Smooth muscle cell (in vitro differentiated cells): ENCODE measurements at regions not wholly inside any gene's neighbourhood (a gene's known extent, or its start where the extent isn't known, plus 50 kb on each side); places are given as distances from the start of the nearest gene placed in this dataset.

Experiments used
- DNase-seq: peaks from one replicate; lab custom pipeline; 2025; ENCODE audit not compliant: unreplicated experiment; lab: John Stamatoyannopoulos, UW
- H2AFZ ChIP-seq: fragments of 200-600 bp; sonication (generic); 2 replicates; pipeline ENCODE4 v1.6.0; 2016; ENCODE audit warnings: antibody characterized with exemption, low read depth, mild to moderate bottlenecking
- H3F3A ChIP-seq: fragments of 200-600 bp; sonication (generic); 2 replicates; pipeline ENCODE4 v1.6.0; 2017; ENCODE audit warnings: antibody characterized with exemption, low read depth
- H3K27ac ChIP-seq: fragments of 200-600 bp; sonication (generic); 2 replicates; pipeline ENCODE4 v1.5.1; 2016; ENCODE audit warnings: low read depth, mild to moderate bottlenecking
- H3K27me3 ChIP-seq: fragments of 200-600 bp; sonication (generic); 2 replicates; pipeline ENCODE4 v1.6.1; 2016; ENCODE audit warnings: low read depth, mild to moderate bottlenecking
- H3K36me3 ChIP-seq: fragments of 200-600 bp; sonication (generic); 2 replicates; pipeline ENCODE4 v1.5.1; 2016; ENCODE audit warnings: low read depth
- H3K4me1 ChIP-seq: fragments of 200-600 bp; sonication (generic); 2 replicates; pipeline ENCODE4 v1.5.1; 2016; ENCODE audit warnings: low read depth
- H3K4me2 ChIP-seq: fragments of 200-600 bp; sonication (generic); 2 replicates; pipeline ENCODE4 v1.6.0; 2016; ENCODE audit warnings: mild to moderate bottlenecking
- H3K4me3 ChIP-seq: fragments of 200-600 bp; sonication (generic); 2 replicates; pipeline ENCODE4 v1.5.1; 2016; ENCODE audit warnings: mild to moderate bottlenecking
- H3K79me2 ChIP-seq: fragments of 200-600 bp; sonication (generic); 2 replicates; pipeline ENCODE4 v1.6.0; 2016; ENCODE audit warnings: low read depth, mild to moderate bottlenecking
- H3K9ac ChIP-seq: fragments of 200-600 bp; sonication (generic); 2 replicates; pipeline ENCODE4 v1.6.0; 2016; ENCODE audit warnings: low read depth
- H3K9me3 ChIP-seq: fragments of 200-600 bp; sonication (generic); replicated peaks from 2 replicates; pipeline ENCODE4 v1.5.1; 2016; ENCODE audit warnings: low read depth
- H4K20me1 ChIP-seq: fragments of 200-600 bp; sonication (generic); 2 replicates; pipeline ENCODE4 v1.6.0; 2016; ENCODE audit warnings: low read depth
- WGBS: methylation state at CpG from one replicate; pipeline ENCODE4 v1.1.7; 2016; ENCODE audit warnings: low lambda C conversion rate; 5-methylcytosine and 5-hydroxymethylcytosine counted together
- TF ChIP-seq, protein P1 (sequence below): fragments of 200-600 bp; sonication (generic); IDR thresholded peaks from 2 replicates; pipeline ENCODE4 v1.5.1; 2017; ENCODE audit warnings: borderline replicate concordance, mild to moderate bottlenecking, antibody characterized with exemption; ENCODE audit not compliant: insufficient read depth, poor library complexity, severe bottlenecking

DNA sequence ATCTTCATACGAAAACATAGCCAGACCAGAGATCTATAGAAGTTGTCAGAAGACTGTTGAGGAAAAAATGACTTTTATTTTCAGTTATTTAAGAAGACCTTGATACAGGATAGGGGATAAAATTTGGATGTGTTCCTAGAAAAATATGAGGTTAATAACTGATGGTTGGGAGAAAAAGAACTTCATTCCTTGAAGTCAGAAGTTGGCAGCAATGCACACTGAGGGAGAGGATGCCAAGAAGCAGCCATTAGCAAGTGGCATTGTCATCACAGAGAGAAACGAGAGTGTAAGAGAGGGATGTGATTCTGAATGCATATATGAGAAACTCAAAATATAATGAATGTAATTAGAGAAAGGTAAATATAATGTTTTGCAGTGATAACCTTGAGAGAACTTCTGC is 382.1 kb upstream of the EPHA5 start:
- Histone ChIP-seq H3F3A (no peaks in the 10 kb centered on the region), H3K4me2 (no peak overlapping the region), H3K27me3 (no peaks in the 10 kb centered on the region), H4K20me1 (no peaks in the 10 kb centered on the region), H2AFZ (no peak overlapping the region), H3K27ac (no peak overlapping the region), H3K4me3 (no peak overlapping the region), H3K9me3 (no peaks in the 10 kb centered on the region), H3K9ac (no peak overlapping the region), H3K36me3 (no peaks in the 10 kb centered on the region), H3K79me2 (no peaks in the 10 kb centered on the region), H3K4me1 (no peaks in the 10 kb centered on the region)
- DNase-seq: no peak
- TF ChIP-seq, protein P1, sequence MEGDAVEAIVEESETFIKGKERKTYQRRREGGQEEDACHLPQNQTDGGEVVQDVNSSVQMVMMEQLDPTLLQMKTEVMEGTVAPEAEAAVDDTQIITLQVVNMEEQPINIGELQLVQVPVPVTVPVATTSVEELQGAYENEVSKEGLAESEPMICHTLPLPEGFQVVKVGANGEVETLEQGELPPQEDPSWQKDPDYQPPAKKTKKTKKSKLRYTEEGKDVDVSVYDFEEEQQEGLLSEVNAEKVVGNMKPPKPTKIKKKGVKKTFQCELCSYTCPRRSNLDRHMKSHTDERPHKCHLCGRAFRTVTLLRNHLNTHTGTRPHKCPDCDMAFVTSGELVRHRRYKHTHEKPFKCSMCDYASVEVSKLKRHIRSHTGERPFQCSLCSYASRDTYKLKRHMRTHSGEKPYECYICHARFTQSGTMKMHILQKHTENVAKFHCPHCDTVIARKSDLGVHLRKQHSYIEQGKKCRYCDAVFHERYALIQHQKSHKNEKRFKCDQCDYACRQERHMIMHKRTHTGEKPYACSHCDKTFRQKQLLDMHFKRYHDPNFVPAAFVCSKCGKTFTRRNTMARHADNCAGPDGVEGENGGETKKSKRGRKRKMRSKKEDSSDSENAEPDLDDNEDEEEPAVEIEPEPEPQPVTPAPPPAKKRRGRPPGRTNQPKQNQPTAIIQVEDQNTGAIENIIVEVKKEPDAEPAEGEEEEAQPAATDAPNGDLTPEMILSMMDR: no peak
- 83% methylated on average over 2 of the region's 2 CpGs for whole genome bisulfite sequencing

DNA sequence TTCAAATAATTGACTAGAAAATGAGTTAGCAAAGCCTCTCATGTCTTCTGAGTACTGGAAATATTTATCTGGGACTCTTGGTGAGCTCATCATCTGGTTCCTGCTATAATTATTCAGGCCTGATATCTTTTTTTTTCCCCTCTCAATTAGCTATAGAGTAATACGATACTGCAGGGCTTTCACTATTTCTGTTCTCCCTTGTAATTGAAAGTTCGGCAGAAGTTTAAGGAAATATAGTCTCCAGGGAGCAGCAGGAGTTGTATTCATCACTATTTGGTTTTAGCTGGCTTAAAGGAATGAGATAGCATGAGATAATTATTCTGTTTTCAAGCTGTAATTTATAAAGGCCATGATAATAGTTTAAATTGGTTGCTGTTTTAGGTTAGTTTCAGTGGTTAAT is 378.6 kb upstream of the EPHA5 start:
- Histone ChIP-seq H3K4me3 (no peak overlapping the region), H3K79me2 (no peaks in the 10 kb centered on the region), H3F3A (no peaks in the 10 kb centered on the region), H3K36me3 (no peaks in the 10 kb centered on the region), H2AFZ (no peak overlapping the region), H3K9ac (no peak overlapping the region), H3K27ac (no peak overlapping the region), H3K4me2 (no peak overlapping the region), H3K4me1 (no peaks in the 10 kb centered on the region), H4K20me1 (no peaks in the 10 kb centered on the region), H3K9me3 (no peaks in the 10 kb centered on the region), H3K27me3 (no peaks in the 10 kb centered on the region)
- WGBS: 69% methylated on average over 2 of the region's 2 CpGs
- TF ChIP-seq, protein P1: no peak
- no peak for DNase-seq

DNA sequence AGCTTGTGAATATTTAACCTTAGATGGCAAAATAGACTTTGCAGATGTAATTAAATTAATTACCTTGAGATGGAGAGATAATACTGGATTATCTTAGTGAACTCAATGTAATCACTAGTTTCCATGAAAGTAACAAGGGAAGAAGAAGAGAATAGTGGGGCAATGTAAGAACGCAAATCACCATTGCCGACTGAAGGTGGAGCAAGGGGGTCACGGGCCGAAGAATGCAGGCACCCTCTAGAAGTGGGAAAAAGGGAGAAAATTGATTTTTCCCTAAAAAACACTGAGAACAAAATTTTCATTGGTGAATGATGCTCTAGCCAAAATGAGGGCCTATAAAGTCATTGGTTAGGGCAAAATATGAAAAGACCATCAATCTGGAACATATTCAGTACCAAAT is 375.6 kb upstream of the EPHA5 start:
- 79% methylated on average over 4 of the region's 4 CpGs for WGBS
- Histone ChIP-seq H3K9ac (no peak overlapping the region), H3K79me2 (no peaks in the 10 kb centered on the region), H3F3A (no peaks in the 10 kb centered on the region), H3K4me2 (no peak overlapping the region), H3K4me3 (no peak overlapping the region), H2AFZ (no peak overlapping the region), H3K4me1 (no peaks in the 10 kb centered on the region), H3K9me3 (no peaks in the 10 kb centered on the region), H3K27ac (no peak overlapping the region), H3K36me3 (no peaks in the 10 kb centered on the region), H4K20me1 (no peaks in the 10 kb centered on the region), H3K27me3 (no peaks in the 10 kb centered on the region)
- no peak for DNase-seq
- TF ChIP-seq, protein P1: no peak

DNA sequence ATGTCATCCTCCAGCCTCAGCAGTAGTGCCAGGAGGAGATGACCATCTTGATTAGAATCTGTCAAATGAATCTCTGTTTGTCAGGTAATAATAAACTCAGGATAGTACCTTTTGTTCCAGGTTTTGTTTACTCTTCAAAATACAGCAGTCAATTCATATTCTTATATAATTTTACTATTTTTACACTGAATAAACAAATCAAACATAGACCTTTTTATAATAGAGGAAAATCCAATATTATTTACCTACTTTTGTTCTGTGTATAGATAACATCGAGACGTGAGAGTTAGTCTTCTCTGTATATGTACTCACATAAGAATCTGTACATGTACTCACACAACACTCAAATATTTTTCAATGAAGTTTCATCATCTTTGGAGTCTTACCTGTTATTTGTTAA is 365.4 kb upstream of the EPHA5 start:
- Histone ChIP-seq H3K4me1 (peaks cover 11% of the 10 kb centered on the region), H3K9ac (no peak overlapping the region), H3K27ac (no peak overlapping the region), H3K9me3 (no peaks in the 10 kb centered on the region), H2AFZ (no peak overlapping the region), H3K4me3 (no peak overlapping the region), H3F3A (no peaks in the 10 kb centered on the region), H4K20me1 (no peaks in the 10 kb centered on the region), H3K4me2 (no peak overlapping the region), H3K27me3 (no peaks in the 10 kb centered on the region), H3K36me3 (no peaks in the 10 kb centered on the region), H3K79me2 (no peaks in the 10 kb centered on the region)
- no peak for DNase-seq
- 92% methylated on average over 2 of the region's 2 CpGs for WGBS
- TF ChIP-seq, protein P1: no peak
